HepG2 (cell line): ENCODE measurements at regions not wholly inside any gene's neighbourhood (a gene's known extent, or its start where the extent isn't known, plus 50 kb on each side); places are given as distances from the start of the nearest gene placed in this dataset.

ENCODE experiments used
- CEBPB ChIP-seq: IDR thresholded peaks from 2 replicates; pipeline ENCODE4 v1.6.1; 2011; ENCODE audit warnings: low read depth, low read length, improper control_type of control experiment, borderline replicate concordance
- CREM ChIP-seq, 2 experiments: sonication (generic) in 1 of 2; formaldehyde crosslinking in 1 of 2; IDR thresholded peaks; 2 replicates each; pipeline versions ENCODE4 v1.4.0 to v1.6.1; 2016 to 2020; ENCODE audit warnings: antibody characterized with exemption in 1 of 2, mild to moderate bottlenecking in 1 of 2, missing genetic modification reagents in 1 of 2
- CSRNP1 ChIP-seq: sonication (generic); formaldehyde crosslinking; IDR thresholded peaks from 2 replicates; pipeline ENCODE4 v1.8.1; 2023; ENCODE audit warnings: mild to moderate bottlenecking, missing genetic modification reagents
- ELF1 ChIP-seq: sonication (generic); formaldehyde crosslinking; IDR thresholded peaks from 2 replicates; pipeline ENCODE4 v1.4.0; 2020; ENCODE audit warnings: missing genetic modification reagents
- LBX2 ChIP-seq: sonication (generic); formaldehyde crosslinking; IDR thresholded peaks from 2 replicates; pipeline ENCODE4 v1.5.0; 2020; ENCODE audit warnings: missing genetic modification reagents, mild to moderate bottlenecking, borderline replicate concordance
- MAFK ChIP-seq, 2 experiments: IDR thresholded peaks in 1 of 2; conservative IDR thresholded peaks in 1 of 2; 2 replicates each; pipeline ENCODE4 v1.6.1; 2011; ENCODE audit warnings: improper control_type of control experiment in 2 of 2, low read length in 2 of 2
- THAP11 ChIP-seq: IDR thresholded peaks from 2 replicates; pipeline ENCODE4 v1.6.1; 2016; ENCODE audit warnings: missing biosample characterization, missing genetic modification reagents
- ZFYVE20 ChIP-seq: sonication (generic); formaldehyde crosslinking; IDR thresholded peaks from 2 replicates; pipeline ENCODE4 v1.8.0; 2023; ENCODE audit warnings: low read depth, mild to moderate bottlenecking, moderate library complexity, missing genetic modification reagents, borderline replicate concordance
- ZNF235 ChIP-seq: sonication (generic); formaldehyde crosslinking; IDR thresholded peaks from 2 replicates; pipeline ENCODE4 v1.8.1; 2023; ENCODE audit warnings: mild to moderate bottlenecking, missing genetic modification reagents, borderline replicate concordance
- ZNF292 ChIP-seq: sonication (generic); formaldehyde crosslinking; IDR thresholded peaks from 2 replicates; pipeline ENCODE4 v1.8.1; 2022; ENCODE audit warnings: mild to moderate bottlenecking, low read depth, missing genetic modification reagents, borderline replicate concordance
- ZNF614 ChIP-seq: IDR thresholded peaks from 2 replicates; pipeline ENCODE4 v1.6.1; 2018; ENCODE audit warnings: missing biosample characterization, missing genetic modification reagents, inconsistent platforms, borderline replicate concordance
- ZNF773 ChIP-seq: sonication (generic); formaldehyde crosslinking; IDR thresholded peaks from 2 replicates; pipeline ENCODE4 v1.4.0; 2020; ENCODE audit warnings: missing genetic modification reagents, borderline replicate concordance
- ZNF850 ChIP-seq: sonication (generic); formaldehyde crosslinking; conservative IDR thresholded peaks from 2 replicates; pipeline ENCODE4 v1.9.0; 2021; ENCODE audit warnings: mild to moderate bottlenecking, missing genetic modification reagents
- ZNF891 ChIP-seq: sonication (generic); formaldehyde crosslinking; IDR thresholded peaks from 2 replicates; pipeline ENCODE4 v1.5.0; 2020; ENCODE audit warnings: mild to moderate bottlenecking, missing genetic modification reagents
- ZUFSP ChIP-seq: sonication (generic); formaldehyde crosslinking; IDR thresholded peaks from 2 replicates; pipeline ENCODE4 v1.9.0; 2021; ENCODE audit warnings: missing genetic modification reagents, mild to moderate bottlenecking, borderline replicate concordance
- TF ChIP-seq, protein P1 (sequence below): IDR thresholded peaks from 2 replicates; pipeline ENCODE4 v1.6.1; 2016; ENCODE audit warnings: low read depth, control low read depth
- TF ChIP-seq, protein P2 (sequence below): sonication (generic); formaldehyde crosslinking; IDR thresholded peaks from 2 replicates; pipeline ENCODE4 v1.5.0; 2020; ENCODE audit warnings: missing genetic modification reagents
- TF ChIP-seq, protein P3 (sequence below): sonication (generic); formaldehyde crosslinking; conservative IDR thresholded peaks from 2 replicates; pipeline ENCODE4 v1.8.1; 2023; ENCODE audit warnings: missing genetic modification reagents

DNA sequence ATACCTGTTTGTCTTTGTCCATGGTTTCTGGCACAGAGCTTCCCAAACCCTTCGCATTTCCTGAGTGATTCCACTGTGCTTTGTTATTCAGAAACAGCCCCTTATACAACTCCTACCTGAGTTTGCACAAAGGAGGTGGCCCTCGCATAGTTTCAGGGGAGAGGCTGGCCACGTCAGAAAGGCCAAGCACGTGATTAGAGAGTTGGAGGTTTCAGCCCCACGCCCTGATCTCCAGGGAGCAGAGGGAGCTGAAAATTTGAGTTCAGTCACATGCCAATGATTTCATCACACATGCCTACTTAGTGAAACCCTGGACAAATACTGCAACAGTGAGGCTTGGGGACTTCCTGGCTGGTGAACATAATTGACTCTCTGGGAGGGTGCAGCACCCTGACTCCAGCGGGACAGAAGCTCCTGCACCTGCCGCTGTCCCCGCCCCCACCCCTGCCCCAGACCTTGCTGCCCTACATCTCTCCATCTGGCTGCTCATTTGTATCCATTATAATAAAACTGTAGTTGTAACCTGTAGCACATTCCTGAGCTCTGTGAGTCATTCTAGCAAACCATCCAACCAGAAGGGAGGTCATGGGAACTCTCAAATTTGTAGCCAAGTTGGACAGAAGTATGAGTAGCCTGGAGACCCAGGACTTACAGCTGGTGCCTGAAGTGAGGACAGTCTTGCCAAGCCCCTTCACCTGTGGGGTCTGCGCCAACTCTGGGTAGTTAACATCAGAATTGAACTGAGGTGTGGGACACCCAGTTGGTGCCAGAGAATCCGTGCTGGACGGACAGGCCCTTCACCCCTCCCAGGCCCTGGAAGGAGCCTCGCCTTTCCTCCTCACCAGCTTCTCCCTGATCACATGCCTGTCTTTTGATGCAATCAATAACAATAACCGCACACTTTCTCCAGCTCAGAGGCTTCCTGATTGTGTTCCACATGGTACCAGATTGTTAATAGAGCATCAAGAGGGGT, 224.3 kb downstream of the ANAPC1 start (continued):
- TF ChIP-seq ZNF614 (0 out of 2 replicates have a peak, but pooled peaks have one; percentile 54), ZNF891 (CRISPR knock-in tag) (no peak), ELF1 (CRISPR knock-in tag) (no peak; the same call in 1 of the 2 replicates), CREM (IDR thresholded peaks at IDR 0.05) (no peak), CREM (CRISPR knock-in tag; IDR thresholded peaks at IDR 0.05) (no peak), ZNF235 (no peak), MAFK (conservative IDR thresholded peaks at IDR 0.05 in 1 of 2, IDR thresholded peaks at IDR 0.05 in 1 of 2; ENCODE audit: low read length in 2 of 2) (no peak), ZNF850 (no peak), ZNF292 (CRISPR knock-in tag) (no peak), CEBPB (peak; percentile 94), LBX2 (CRISPR knock-in tag) (no peak), CSRNP1 (CRISPR knock-in tag) (no peak), ZFYVE20 (CRISPR knock-in tag) (no peak), ZUFSP (CRISPR knock-in tag) (no peak), ZNF773 (no peak), THAP11 (CRISPR knock-in tag) (peak; percentile 40; the same call in 1 of the 2 replicates)
- TF ChIP-seq, protein P1, sequence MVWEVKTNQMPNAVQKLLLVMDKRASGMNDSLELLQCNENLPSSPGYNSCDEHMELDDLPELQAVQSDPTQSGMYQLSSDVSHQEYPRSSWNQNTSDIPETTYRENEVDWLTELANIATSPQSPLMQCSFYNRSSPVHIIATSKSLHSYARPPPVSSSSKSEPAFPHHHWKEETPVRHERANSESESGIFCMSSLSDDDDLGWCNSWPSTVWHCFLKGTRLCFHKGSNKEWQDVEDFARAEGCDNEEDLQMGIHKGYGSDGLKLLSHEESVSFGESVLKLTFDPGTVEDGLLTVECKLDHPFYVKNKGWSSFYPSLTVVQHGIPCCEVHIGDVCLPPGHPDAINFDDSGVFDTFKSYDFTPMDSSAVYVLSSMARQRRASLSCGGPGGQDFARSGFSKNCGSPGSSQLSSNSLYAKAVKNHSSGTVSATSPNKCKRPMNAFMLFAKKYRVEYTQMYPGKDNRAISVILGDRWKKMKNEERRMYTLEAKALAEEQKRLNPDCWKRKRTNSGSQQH: no peak
- TF ChIP-seq, protein P2, sequence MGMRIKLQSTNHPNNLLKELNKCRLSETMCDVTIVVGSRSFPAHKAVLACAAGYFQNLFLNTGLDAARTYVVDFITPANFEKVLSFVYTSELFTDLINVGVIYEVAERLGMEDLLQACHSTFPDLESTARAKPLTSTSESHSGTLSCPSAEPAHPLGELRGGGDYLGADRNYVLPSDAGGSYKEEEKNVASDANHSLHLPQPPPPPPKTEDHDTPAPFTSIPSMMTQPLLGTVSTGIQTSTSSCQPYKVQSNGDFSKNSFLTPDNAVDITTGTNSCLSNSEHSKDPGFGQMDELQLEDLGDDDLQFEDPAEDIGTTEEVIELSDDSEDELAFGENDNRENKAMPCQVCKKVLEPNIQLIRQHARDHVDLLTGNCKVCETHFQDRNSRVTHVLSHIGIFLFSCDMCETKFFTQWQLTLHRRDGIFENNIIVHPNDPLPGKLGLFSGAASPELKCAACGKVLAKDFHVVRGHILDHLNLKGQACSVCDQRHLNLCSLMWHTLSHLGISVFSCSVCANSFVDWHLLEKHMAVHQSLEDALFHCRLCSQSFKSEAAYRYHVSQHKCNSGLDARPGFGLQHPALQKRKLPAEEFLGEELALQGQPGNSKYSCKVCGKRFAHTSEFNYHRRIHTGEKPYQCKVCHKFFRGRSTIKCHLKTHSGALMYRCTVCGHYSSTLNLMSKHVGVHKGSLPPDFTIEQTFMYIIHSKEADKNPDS (CRISPR knock-in tag): no peak
- TF ChIP-seq, protein P3, sequence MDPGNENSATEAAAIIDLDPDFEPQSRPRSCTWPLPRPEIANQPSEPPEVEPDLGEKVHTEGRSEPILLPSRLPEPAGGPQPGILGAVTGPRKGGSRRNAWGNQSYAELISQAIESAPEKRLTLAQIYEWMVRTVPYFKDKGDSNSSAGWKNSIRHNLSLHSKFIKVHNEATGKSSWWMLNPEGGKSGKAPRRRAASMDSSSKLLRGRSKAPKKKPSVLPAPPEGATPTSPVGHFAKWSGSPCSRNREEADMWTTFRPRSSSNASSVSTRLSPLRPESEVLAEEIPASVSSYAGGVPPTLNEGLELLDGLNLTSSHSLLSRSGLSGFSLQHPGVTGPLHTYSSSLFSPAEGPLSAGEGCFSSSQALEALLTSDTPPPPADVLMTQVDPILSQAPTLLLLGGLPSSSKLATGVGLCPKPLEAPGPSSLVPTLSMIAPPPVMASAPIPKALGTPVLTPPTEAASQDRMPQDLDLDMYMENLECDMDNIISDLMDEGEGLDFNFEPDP (CRISPR knock-in tag): no peak
